Stomach smooth muscle (tissue), 2 donors: ENCODE measurements at regions not wholly inside any gene's neighbourhood (a gene's known extent, or its start where the extent isn't known, plus 50 kb on each side); places are given as distances from the start of the nearest gene placed in this dataset.

Source experiments
- H3K27ac ChIP-seq: one replicate; pipeline ENCODE4 v1.7.0; 2013; ENCODE audit warnings: mild to moderate bottlenecking, low read length, inconsistent platforms
- H3K27me3 ChIP-seq, 2 donors: one replicate each; pipeline ENCODE4 v1.7.0; 2013; ENCODE audit warnings: low read length in 2 of 2; ENCODE audit not compliant: insufficient read depth in 2 of 2, control insufficient read depth in 1 of 2
- H3K36me3 ChIP-seq, 2 donors: one replicate each; pipeline ENCODE4 v1.7.0; 2013; ENCODE audit warnings: low read length in 2 of 2; ENCODE audit not compliant: control insufficient read depth in 2 of 2, insufficient read depth in 2 of 2
- H3K4me1 ChIP-seq: one replicate; pipeline ENCODE4 v1.7.0; 2013; ENCODE audit warnings: low read length; ENCODE audit not compliant: control insufficient read depth, insufficient read depth
- H3K4me3 ChIP-seq, 2 donors: one replicate each; pipeline ENCODE4 v1.7.0; 2013; ENCODE audit warnings: low read length in 2 of 2
- H3K9ac ChIP-seq, 2 donors: one replicate each; pipeline ENCODE4 v1.7.0; 2013; ENCODE audit warnings: low read length in 2 of 2, mild to moderate bottlenecking in 1 of 2
- H3K9me3 ChIP-seq, 2 donors: one replicate each; pipeline ENCODE4 v1.7.0; 2013; ENCODE audit warnings: low read length in 2 of 2; ENCODE audit not compliant: control insufficient read depth in 2 of 2
- donor health status: healthy.
- donor health status: Pancreatic carcinoma.

- Histone ChIP-seq H3K27ac (no peak overlapping the region), H3K4me3 (no peak overlapping the region), H3K4me1 (no peaks in the 10 kb centered on the region), H3K9me3 (no peaks in the 10 kb centered on the region), H3K9ac (no peak overlapping the region), H3K27me3 (no peaks in the 10 kb centered on the region), H3K36me3 (no peaks in the 10 kb centered on the region)
Observed at GRCh38 chr6:3536901-3537300, 80.1 kb upstream of the SLC22A23 start.

- no peaks in the 10 kb centered on the region for H3K4me1 ChIP-seq
- no peak overlapping the region for H3K4me3 ChIP-seq
- H3K27me3 ChIP-seq = no peaks in the 10 kb centered on the region
- H3K9ac ChIP-seq = no peak overlapping the region
- no peak overlapping the region for H3K27ac ChIP-seq
- H3K36me3 ChIP-seq = no peaks in the 10 kb centered on the region
- H3K9me3 ChIP-seq = no peaks in the 10 kb centered on the region
Observed at GRCh38 chr6:3535776-3536435, 79.1 kb upstream of the SLC22A23 start.

DNA sequence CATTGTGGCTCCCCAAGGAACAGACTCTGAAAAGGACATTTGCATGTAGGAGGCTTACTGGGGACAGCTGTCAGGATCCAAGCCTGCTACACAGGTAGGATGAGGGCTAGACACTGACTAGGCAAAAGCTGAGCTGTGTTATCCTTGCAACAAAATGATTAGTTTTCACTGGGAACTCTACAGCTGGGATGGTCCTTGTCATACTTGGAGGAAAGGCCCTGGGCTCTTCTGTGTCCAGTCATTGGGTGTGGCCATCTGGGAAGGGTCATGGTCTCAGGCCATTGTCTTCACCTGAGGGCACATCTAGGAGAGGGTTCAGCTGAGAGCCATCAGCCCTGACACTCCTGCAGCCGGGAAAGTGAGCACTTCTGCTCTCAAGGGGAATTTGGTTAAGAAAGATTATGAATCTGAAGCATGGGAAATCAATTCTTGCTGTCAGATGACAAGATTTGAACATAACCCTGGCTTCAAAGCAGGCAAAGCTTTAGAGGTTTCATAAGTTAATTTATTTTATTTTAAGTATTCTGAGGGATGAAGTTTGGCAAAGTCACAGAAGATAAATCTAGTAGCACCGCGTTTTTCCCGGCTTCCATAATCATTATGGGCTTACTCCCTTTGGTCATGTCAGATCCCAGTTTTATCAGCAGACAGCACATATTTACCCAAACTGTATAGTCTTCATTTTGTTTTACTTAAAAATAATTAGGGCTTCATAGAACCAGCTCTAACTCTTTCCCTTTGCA, 78.4 kb upstream of the SLC22A23 start:
- Histone ChIP-seq H3K36me3 (no peaks in the 10 kb centered on the region), H3K4me1 (no peaks in the 10 kb centered on the region)

DNA sequence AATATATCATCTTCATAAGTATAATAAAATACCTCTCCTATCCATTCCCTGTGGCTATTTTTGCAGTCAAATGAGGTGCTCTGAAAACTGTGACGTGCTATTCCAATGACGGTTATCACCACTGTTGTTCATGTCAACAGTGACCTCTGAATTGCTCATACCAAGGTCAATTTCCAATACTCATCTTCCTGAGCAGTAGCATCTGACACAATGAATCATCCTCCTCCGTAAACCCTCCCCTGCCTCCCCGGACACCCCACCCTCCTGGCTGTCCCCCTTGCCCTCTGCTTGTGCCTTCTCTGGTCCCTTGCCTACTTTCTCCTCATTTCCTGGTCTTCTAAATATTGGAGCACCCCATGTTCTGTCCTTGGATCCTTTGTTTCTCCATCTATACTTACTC, 77.7 kb upstream of the SLC22A23 start:
- H3K9me3 ChIP-seq = no peaks in the 10 kb centered on the region
- H3K9ac ChIP-seq = no peak overlapping the region
- H3K36me3 ChIP-seq = no peaks in the 10 kb centered on the region
- H3K4me1 ChIP-seq = no peaks in the 10 kb centered on the region
- H3K4me3 ChIP-seq = no peak overlapping the region
- no peaks in the 10 kb centered on the region for H3K27me3 ChIP-seq
- no peak overlapping the region for H3K27ac ChIP-seq

More for the DNA sequence above, 78.4 kb upstream of the SLC22A23 start:
- no peak overlapping the region for H3K4me3 ChIP-seq
- no peak overlapping the region for H3K9ac ChIP-seq
- no peaks in the 10 kb centered on the region for H3K27me3 ChIP-seq
- H3K9me3 ChIP-seq = no peaks in the 10 kb centered on the region
- H3K27ac ChIP-seq = no peak overlapping the region

DNA sequence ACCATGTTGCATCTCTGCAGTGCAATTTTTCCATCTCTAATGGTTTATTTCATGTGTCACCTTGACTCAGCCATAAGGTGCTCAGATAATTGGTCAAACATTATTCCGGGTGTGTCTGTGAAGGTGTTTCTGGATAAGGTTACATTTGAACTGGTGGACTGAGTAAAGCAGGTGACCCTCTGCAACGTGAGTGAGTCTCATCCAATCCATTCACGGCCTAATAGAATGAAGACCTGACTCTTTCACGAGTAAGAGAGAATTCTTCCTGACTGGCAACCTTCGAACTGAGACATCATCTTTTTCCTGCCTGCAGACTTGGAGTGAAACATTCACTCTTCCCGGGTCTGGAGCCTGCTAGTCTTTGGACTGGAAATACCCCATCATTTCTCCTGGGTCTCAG, 77.1 kb upstream of the SLC22A23 start:
- no peak overlapping the region for H3K27ac ChIP-seq
- no peaks in the 10 kb centered on the region for H3K9me3 ChIP-seq
- H3K27me3 ChIP-seq = no peaks in the 10 kb centered on the region
- no peak overlapping the region for H3K4me3 ChIP-seq
- no peaks in the 10 kb centered on the region for H3K4me1 ChIP-seq
- H3K36me3 ChIP-seq = no peaks in the 10 kb centered on the region
- no peak overlapping the region for H3K9ac ChIP-seq

- H3K4me1 ChIP-seq = no peaks in the 10 kb centered on the region
Observed at GRCh38 chr6:3532296-3532916, 75.6 kb upstream of the SLC22A23 start.

GRCh38 chr6:3531481-3531880, 74.6 kb upstream of the SLC22A23 start:
- no peak overlapping the region for H3K4me3 ChIP-seq

More at GRCh38 chr6:3532296-3532916, 75.6 kb upstream of the SLC22A23 start:
- no peaks in the 10 kb centered on the region for H3K36me3 ChIP-seq
- H3K9me3 ChIP-seq = no peaks in the 10 kb centered on the region
- H3K27ac ChIP-seq = no peak overlapping the region
- no peak overlapping the region for H3K9ac ChIP-seq
- H3K27me3 ChIP-seq = no peaks in the 10 kb centered on the region
- H3K4me3 ChIP-seq = no peak overlapping the region

GRCh38 chr6:3530515-3530914, 73.7 kb upstream of the SLC22A23 start:
- no peaks in the 10 kb centered on the region for H3K9me3 ChIP-seq
- no peaks in the 10 kb centered on the region for H3K27me3 ChIP-seq
- H3K36me3 ChIP-seq = no peaks in the 10 kb centered on the region
- H3K4me3 ChIP-seq = no peak overlapping the region
- no peak overlapping the region for H3K27ac ChIP-seq
- H3K4me1 ChIP-seq = no peaks in the 10 kb centered on the region
- H3K9ac ChIP-seq = no peak overlapping the region

More at GRCh38 chr6:3531481-3531880, 74.6 kb upstream of the SLC22A23 start:
- Histone ChIP-seq H3K27ac (no peak overlapping the region), H3K27me3 (no peaks in the 10 kb centered on the region), H3K4me1 (no peaks in the 10 kb centered on the region), H3K9me3 (no peaks in the 10 kb centered on the region), H3K9ac (no peak overlapping the region), H3K36me3 (no peaks in the 10 kb centered on the region)

GRCh38 chr6:3529721-3530120, 72.9 kb upstream of the SLC22A23 start:
- no peaks in the 10 kb centered on the region for H3K27me3 ChIP-seq
- no peaks in the 10 kb centered on the region for H3K4me1 ChIP-seq
- no peak overlapping the region for H3K4me3 ChIP-seq
- H3K36me3 ChIP-seq = no peaks in the 10 kb centered on the region
- H3K9me3 ChIP-seq = no peaks in the 10 kb centered on the region
- no peak overlapping the region for H3K27ac ChIP-seq
- no peak overlapping the region for H3K9ac ChIP-seq

- H3K36me3 ChIP-seq = no peaks in the 10 kb centered on the region
Observed at GRCh38 chr6:3529232-3529631, 72.4 kb upstream of the SLC22A23 start.

More at GRCh38 chr6:3529232-3529631, 72.4 kb upstream of the SLC22A23 start:
- no peak overlapping the region for H3K27ac ChIP-seq
- H3K9me3 ChIP-seq = no peaks in the 10 kb centered on the region
- H3K9ac ChIP-seq = no peak overlapping the region
- H3K4me1 ChIP-seq = no peaks in the 10 kb centered on the region
- H3K4me3 ChIP-seq = no peak overlapping the region
- H3K27me3 ChIP-seq = no peaks in the 10 kb centered on the region
